AG04449 (cell line): ENCODE measurements at regions not wholly inside any gene's neighbourhood (a gene's known extent, or its start where the extent isn't known, plus 50 kb on each side); places are given as distances from the start of the nearest gene placed in this dataset.

Source experiments
- CTCF ChIA-PET: fragments of 350-600 bp; formaldehyde crosslinking; extraction: SDS; loops from one replicate; lab custom pipeline; 2021; ENCODE audit warnings: antibody characterized with exemption; lab: Yijun Ruan, JAX
- POLR2A ChIA-PET: fragments of 400-600, 350-600 bp; formaldehyde crosslinking; extraction: SDS; loops from one replicate; lab custom pipeline; 2020; ENCODE audit warnings: antibody characterized with exemption, inconsistent platforms; lab: Yijun Ruan, JAX
- DNase-seq: peaks from one replicate; pipeline ENCODE4 v3.0.0-alpha.2; 2010; ENCODE audit warnings: low read depth, low spot score
- H3K4me3 ChIP-seq: 2 replicates; pipeline ENCODE4 v1.5.1; 2011; ENCODE audit warnings: low read depth, mild to moderate bottlenecking, control low read depth, low read length
- CTCF ChIP-seq: IDR thresholded peaks from one replicate; pipeline ENCODE4 v1.5.1; 2011; ENCODE audit warnings: mild to moderate bottlenecking, moderate library complexity, low read length, control low read depth, inconsistent platforms; ENCODE audit not compliant: insufficient read depth; ENCODE audit errors: missing control alignments

GRCh38 chr14:71711125-71711524 lies 221.1 kb upstream of the RGS6 start:
- POLR2A ChIA-PET: interaction anchor here (0.8 to 1.3 kb wide), 4 partner anchors 261 to 569 kb away, joined by 3 to 4 read pairs (median 3); no protein-coding TSS in a partner anchor
- CTCF ChIA-PET: interaction anchor here (0.7 to 3.9 kb wide), 3 partner anchors 10 to 572 kb away, joined by 3 to 14 read pairs (median 3); no protein-coding TSS in a partner anchor
- no peak for TF ChIP-seq CTCF
- H3K4me3 ChIP-seq: no peak overlapping the region
- no peak for DNase-seq

GRCh38 chr14:71711619-71712018 lies 220.6 kb upstream of the RGS6 start:
- no peak overlapping the region for H3K4me3 ChIP-seq
- no peak for TF ChIP-seq CTCF
- CTCF ChIA-PET: interaction anchor here (0.8 to 3.9 kb wide), 5 partner anchors 9 to 608 kb away, joined by 3 to 14 read pairs (median 3); no protein-coding TSS in a partner anchor
- DNase-seq: peak; percentile 96
- POLR2A ChIA-PET: interaction anchor here (0.8 to 1.3 kb wide), 5 partner anchors 9 to 569 kb away, joined by 3 to 4 read pairs (median 3); no protein-coding TSS in a partner anchor

- no peak overlapping the region for H3K4me3 ChIP-seq
- no peak for TF ChIP-seq CTCF
- DNase-seq: no peak
- ChIA-PET POLR2A (interaction anchor here (1.3 kb wide), 1 partner anchor 570 kb away, joined by 3 read pairs; no protein-coding TSS in a partner anchor), CTCF (interaction anchor here (1.1 to 3.9 kb wide), 3 partner anchors 8 to 609 kb away, joined by 3 to 14 read pairs (median 14); no protein-coding TSS in a partner anchor)
Observed at GRCh38 chr14:71712478-71712877, 219.8 kb upstream of the RGS6 start.

GRCh38 chr14:71713016-71713415 lies 219.2 kb upstream of the RGS6 start:
- ChIA-PET POLR2A (interaction anchor here (0.7 kb wide), 1 partner anchor 61 kb away, joined by 3 read pairs; no protein-coding TSS in a partner anchor), CTCF (interaction anchor here (0.8 to 3.9 kb wide), 3 partner anchors 8 to 39 kb away, joined by 3 to 14 read pairs (median 14); no protein-coding TSS in a partner anchor)
- no peak for TF ChIP-seq CTCF

GRCh38 chr14:71713451-71713850 lies 218.8 kb upstream of the RGS6 start:
- DNase-seq: no peak
- ChIA-PET CTCF (interaction anchor here (0.8 to 3.9 kb wide), 3 partner anchors 7 to 39 kb away, joined by 3 to 14 read pairs (median 14); no protein-coding TSS in a partner anchor), POLR2A (interaction anchor here (0.7 kb wide), 1 partner anchor 62 kb away, joined by 3 read pairs; no protein-coding TSS in a partner anchor)
- TF ChIP-seq CTCF: no peak
- no peak overlapping the region for H3K4me3 ChIP-seq

More at GRCh38 chr14:71713016-71713415, 219.2 kb upstream of the RGS6 start:
- no peak overlapping the region for H3K4me3 ChIP-seq
- DNase-seq: no peak

- TF ChIP-seq CTCF: no peak
- no peak for DNase-seq
- ChIA-PET CTCF (interaction anchor here (1.0 to 21.4 kb wide), 3 partner anchors 39 to 650 kb away, joined by 3 to 224 read pairs (median 3); no protein-coding TSS in a partner anchor), POLR2A (interaction anchor here (0.6 to 1.0 kb wide), 3 partner anchors 44 to 393 kb away, joined by 3 to 5 read pairs (median 3); no protein-coding TSS in a partner anchor)
- H3K4me3 ChIP-seq: no peak overlapping the region
Observed at GRCh38 chr14:71714225-71714624, 218.0 kb upstream of the RGS6 start.
